Medulla oblongata (tissue), 1 donor: ENCODE measurements at regions not wholly inside any gene's neighbourhood (a gene's known extent, or its start where the extent isn't known, plus 50 kb on each side); places are given as distances from the start of the nearest gene placed in this dataset.
"Not testable (repeated sequence)": the region's sequence is repeated elsewhere in the genome, so short reads cannot be mapped to it uniquely, and the experiment has no call there.

Source experiments
- DNase-seq: peaks from one replicate; pipeline ENCODE4 v3.0.0-alpha.2; 2015; ENCODE audit errors: extremely low spot score

GRCh38 chr4:114287079-114287696 is 307.7 kb upstream of the ARSJ start:
- DNase-seq: no peak

GRCh38 chr4:114296126-114296525 is 302.5 kb upstream of the UGT8 start:
- no peak for DNase-seq

DNA sequence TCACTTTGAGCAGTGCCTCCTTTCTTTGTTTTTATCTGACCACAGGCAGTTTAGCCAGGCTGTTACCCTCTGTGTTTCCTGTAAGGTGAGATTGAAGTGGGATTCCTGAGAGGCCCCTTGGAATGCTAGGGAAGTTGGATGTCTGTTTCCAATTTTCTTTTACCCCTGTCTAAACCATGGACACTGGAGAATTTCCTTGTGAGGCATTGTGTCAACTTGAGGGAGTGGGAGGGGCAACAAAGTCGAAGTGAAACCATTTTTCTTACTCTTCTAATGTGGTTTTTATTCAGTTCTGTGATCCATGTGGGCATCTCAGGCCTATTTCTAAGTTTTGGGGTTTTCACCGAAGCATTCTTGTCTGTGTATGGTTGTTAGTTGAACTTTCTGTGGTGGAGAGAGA is 296.1 kb upstream of the UGT8 start:
- DNase-seq: no peak

GRCh38 chr4:114304046-114304445 is 294.6 kb upstream of the UGT8 start:
- DNase-seq: no peak

DNA sequence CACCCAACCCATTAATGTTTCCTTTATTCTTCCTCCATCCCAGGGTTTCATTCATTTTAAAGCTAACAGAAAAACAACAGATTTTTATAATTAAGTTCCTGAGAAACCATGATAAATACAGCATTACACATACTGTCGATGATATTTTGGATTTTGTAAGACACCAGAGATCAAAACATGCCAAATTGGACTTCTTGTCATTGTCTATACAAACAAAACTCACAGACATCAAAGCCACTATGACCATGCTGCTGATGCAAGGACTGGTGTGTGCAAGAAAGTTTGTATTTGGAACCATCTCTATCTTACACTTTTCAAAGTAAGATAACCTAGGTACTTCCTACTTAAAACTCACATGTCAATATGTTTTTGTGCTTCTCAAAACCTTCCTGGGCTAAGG is 294.0 kb upstream of the UGT8 start:
- no peak for DNase-seq

DNA sequence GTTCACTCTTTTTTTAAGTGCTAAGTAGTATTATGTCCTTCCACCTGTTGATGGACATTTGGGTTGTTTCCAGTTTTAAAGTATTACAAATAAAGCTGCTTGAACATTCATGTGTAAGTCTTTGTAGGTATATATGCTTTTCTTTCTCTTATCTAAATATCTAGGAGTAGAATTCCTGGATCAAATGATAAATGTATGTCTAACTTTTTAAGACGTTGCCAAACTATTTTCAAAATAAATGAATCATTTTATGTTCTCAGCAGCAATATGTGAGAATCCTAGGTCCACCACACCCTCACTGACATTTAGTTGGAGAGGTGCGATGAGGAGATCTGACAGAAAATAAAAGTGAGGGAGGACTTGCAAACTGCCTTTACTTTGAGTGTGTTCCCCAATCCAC is 291.7 kb upstream of the UGT8 start:
- no peak for DNase-seq

DNA sequence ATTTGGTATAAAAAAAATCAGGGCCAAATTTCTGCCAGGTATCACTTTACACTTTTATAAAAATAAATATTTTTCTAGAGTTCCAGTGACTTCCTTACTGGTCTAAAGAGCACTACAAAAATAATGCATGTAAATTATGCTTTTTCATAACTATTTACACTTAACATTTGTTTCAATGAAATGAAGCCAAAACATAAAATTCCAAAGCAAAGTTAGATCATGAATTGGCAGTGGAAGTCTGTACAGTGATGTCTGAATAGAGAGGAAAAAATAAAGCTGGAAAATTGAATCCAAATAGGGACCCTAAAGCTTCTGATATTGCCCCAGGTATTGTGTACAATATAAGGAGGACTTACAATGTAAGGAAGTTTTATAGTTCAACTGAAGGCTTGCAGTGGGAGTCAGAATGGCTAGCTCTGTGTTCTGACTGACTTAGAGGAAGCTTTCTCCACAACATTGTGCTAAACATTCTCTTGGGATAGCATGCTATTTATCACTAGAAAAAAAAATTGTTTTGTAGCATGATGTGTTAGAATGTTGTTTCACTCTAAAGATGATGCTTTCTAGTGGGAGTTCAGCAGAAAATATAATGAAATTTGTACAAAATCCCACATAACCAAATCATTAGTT is 288.2 kb upstream of the UGT8 start:
- DNase-seq: no peak

- DNase-seq: no peak
Measured at GRCh38 chr4:114311787-114312186, 286.8 kb upstream of the UGT8 start.

DNA sequence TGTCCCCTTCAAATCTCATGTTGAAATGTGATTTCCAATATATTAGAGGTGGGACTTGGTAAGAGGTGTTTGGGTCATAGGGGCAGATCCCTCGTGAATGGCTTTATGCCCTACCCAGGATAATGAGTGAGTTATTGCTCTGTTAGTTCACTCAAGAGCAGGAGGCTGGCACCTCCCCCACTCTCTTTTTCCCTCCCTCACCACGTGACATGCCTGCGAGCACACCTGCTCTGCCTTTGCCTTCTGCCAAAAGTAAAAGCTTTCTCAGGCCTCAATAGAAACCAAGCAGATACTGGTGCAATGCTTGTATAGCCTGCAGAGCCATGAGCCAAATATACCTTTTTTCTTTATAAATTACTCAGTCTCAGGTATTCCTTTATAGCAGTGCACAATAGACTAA is 286.3 kb upstream of the UGT8 start:
- no peak for DNase-seq

GRCh38 chr4:114316789-114317188 is 281.8 kb upstream of the UGT8 start:
- no peak for DNase-seq

DNA sequence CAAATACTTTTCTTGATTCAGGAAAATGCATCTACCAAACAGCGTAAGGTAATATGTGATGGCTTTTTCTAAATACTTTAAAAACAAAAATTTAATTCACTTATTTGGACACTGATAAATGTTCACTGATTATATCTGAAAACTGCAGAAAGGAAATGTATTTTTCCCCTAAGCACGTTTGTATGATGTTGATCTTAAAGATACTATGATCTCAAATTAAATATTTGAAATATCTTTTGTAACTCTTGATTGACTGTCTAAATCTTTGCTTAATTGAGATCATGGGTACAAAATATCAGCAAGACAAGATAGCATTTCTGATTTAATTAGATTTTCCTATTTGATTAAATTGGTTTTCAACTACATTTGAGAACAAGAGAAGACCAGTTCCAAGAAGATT is 281.0 kb upstream of the UGT8 start:
- no peak for DNase-seq

DNA sequence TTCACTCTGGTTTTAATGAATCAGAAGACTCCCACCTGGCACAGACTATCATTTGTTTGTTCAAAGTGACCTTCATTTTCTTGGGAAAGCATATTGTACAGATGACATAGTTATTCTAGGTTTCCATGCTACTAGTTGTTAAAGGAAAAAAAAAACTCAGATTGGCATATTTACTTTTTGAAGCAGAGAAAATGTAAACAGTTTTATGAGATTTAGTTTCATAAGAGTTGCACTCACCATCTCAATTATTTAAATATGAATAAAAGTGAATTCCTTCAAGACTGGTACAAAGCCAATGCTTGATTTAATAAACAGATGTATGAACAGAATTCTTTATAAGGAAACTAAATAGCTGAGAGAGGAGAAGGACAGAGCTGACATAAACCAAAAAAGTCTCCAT is 280.3 kb upstream of the UGT8 start:
- no peak for DNase-seq

- DNase-seq: no peak
Measured at GRCh38 chr4:114320126-114320525, 278.5 kb upstream of the UGT8 start.

DNA sequence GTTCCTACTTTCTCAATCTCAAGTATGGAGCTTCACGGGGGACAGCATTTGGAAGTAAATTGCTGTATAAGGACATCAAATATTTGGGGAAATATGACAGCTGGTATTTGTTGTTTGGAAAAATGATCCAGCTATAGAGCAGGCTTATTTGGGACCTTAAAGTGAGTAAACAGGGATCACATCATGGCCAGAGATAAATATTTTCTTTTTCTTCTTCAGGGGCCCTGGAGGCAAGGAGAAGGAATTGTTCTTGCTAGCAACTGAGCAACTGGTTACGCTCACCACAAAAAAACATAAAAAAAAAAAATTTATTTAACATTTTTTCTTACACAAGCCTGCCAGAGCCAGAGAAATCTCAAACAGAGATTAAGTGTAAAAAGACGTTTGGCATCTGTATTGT is 277.2 kb upstream of the UGT8 start:
- no peak for DNase-seq

GRCh38 chr4:114323841-114324240 is 274.8 kb upstream of the UGT8 start:
- DNase-seq: no peak

- DNase-seq: no peak
Measured at GRCh38 chr4:114326358-114326757, 272.2 kb upstream of the UGT8 start.

DNA sequence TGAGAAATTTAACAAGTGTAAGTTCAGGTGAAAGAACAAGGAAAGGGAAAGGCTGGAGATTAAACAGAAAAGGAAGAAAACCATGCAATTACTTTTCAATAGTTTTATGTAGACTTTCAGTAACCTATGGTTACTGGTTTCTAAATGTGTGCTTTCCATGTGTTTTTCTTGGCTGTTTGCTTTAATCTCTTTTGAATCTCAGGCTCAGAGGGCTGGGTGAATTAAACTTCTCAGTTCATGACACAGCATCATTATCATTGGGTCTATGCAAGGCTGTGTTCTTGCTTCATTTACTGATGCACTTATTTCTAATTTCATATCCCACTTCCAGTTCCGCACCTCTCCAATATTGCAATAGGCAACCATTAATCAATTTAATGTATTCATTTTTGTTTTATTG is 266.5 kb upstream of the UGT8 start:
- no peak for DNase-seq

GRCh38 chr4:114334363-114334762 is 264.2 kb upstream of the UGT8 start:
- DNase-seq: not testable (repeated sequence)

GRCh38 chr4:114334884-114335330 is 263.7 kb upstream of the UGT8 start:
- no peak for DNase-seq

DNA sequence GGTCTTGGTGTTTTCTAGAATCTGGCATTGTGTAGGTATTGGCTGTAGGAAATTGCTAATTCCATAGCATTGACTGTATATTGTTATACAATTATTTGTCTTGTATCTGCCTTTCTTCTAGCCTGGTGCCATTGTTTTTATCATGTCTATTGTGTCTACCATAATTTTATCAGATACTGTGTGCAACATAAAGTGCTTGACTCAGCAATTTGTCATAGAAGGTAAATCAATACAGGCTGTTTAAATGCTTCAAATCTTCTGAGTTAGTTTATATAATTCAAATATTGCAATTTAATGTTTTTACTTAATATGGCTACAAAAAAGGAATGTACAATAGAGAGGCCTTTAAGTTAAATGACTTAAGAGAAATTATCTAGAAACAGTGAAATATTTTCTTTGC is 263.3 kb upstream of the UGT8 start:
- DNase-seq: no peak

- DNase-seq: no peak
Measured at GRCh38 chr4:114343015-114343414, 255.6 kb upstream of the UGT8 start.

DNA sequence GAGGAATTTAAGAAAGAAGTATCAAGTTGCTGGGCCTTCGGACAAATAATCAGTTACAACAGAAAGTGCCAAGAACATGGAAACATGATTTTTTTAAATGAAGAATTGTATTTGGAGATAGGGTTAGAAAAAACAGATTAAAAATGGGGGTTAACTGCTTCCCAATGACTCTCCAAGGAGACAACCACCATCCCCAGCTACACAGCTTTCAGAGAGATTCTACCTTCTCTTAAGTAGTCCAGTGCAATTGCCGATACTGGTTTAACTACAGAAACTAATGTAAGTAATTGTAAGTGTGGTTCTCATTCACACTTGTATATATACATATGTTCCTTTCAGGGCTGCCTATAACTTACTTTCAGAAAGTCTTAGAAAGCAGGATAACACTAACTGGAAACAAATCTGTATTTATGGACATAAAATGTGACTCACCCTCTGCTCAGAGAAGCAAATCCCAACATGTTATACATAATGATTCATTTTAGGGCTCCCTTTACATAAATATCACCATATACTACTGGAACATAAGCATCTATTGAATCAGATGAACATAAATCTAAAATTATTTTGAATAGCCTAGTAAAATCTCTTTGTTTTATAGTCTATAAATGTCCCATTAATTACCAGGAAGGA is 248.9 kb upstream of the UGT8 start:
- DNase-seq: no peak

DNA sequence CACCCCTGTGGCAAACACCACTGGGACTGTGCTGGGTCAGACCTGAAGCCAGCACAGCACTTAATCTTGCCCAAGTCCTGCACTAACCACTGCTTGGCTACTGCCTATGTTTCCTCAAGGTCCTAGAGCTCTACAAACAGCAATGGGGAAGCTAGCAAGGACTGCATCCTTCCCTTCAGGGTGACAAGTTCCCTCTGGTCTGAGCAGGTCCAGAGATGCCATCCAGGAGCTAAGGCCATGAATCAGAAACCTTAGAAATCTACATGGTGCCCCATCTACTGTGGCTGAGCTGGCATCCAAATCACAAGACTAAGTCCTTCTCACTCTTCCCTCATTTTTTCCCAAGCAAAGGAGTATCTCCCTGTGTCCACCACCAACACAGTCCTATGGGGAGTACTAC is 239.7 kb upstream of the UGT8 start:
- no peak for DNase-seq

DNA sequence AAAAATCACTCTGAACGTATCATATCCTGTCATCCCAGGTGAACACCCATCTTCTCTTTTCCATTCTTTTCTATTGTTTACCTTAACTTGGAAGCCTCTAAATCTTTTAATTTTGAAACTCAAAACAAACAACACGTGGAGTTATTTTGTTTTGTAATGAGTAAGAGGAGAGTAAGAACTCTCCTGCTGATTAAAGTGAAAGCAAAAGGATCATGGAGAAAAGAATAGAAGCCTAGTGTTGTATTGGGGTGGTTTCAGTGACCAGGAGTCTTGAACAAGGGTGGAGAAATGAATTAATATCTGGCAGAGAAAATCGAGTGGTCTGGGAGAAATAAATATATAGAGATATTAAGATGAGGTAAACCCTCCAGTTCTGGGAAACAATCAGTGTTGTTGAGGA is 237.4 kb upstream of the UGT8 start:
- DNase-seq: no peak
